IPS DF 6.9 (cell line): ENCODE measurements at regions not wholly inside any gene's neighbourhood (a gene's known extent, or its start where the extent isn't known, plus 50 kb on each side); places are given as distances from the start of the nearest gene placed in this dataset.

Source experiments
- DNase-seq: peaks from one replicate; pipeline ENCODE4 v3.0.0-alpha.2; 2013; ENCODE audit warnings: low read depth, low spot score
- H3K27ac ChIP-seq: one replicate; pipeline ENCODE4 v1.5.1; 2013; ENCODE audit warnings: low read length, control low read depth
- H3K27me3 ChIP-seq: 2 replicates; pipeline ENCODE4 v1.6.1; 2013; ENCODE audit warnings: mild to moderate bottlenecking, low read length; ENCODE audit not compliant: control insufficient read depth, insufficient read depth
- H3K36me3 ChIP-seq: 2 replicates; pipeline ENCODE4 v1.6.1; 2013; ENCODE audit warnings: low read length; ENCODE audit not compliant: control insufficient read depth, insufficient read depth
- H3K4me1 ChIP-seq: 2 replicates; pipeline ENCODE4 v1.6.1; 2013; ENCODE audit warnings: low read length; ENCODE audit not compliant: control insufficient read depth, insufficient read depth
- H3K4me3 ChIP-seq: 2 replicates; pipeline ENCODE4 v1.5.1; 2013; ENCODE audit warnings: mild to moderate bottlenecking, low read length
- H3K9me3 ChIP-seq: 2 replicates; pipeline ENCODE4 v1.6.1; 2013; ENCODE audit warnings: low read length, inconsistent platforms; ENCODE audit not compliant: control insufficient read depth, insufficient read depth
- WGBS: extraction: QIAGEN DNeasy Blood & Tissue Kit; methylation state at CpG from one replicate; pipeline ENCODE4 v1.1.7; 2013; ENCODE audit warnings: mixed read lengths, missing lambda C conversion rate; ENCODE audit not compliant: insufficient read length, insufficient coverage; 5-methylcytosine and 5-hydroxymethylcytosine counted together

- H3K36me3 ChIP-seq: no peaks in the 10 kb centered on the region
- no CpG with 5 or more reads among the region's 11 CpGs for WGBS
- no peaks in the 10 kb centered on the region for H3K9me3 ChIP-seq
- H3K4me3 ChIP-seq: no peak overlapping the region
- H3K27ac ChIP-seq: no peak overlapping the region
- H3K4me1 ChIP-seq: peaks cover 3% of the 10 kb centered on the region; the same call in 1 of the 2 replicates
- H3K27me3 ChIP-seq: no peaks in the 10 kb centered on the region
- no peak for DNase-seq
These were observed 473.3 kb upstream of the NRP1 start for GRCh38 chr10:33807531-33808359.

- no peaks in the 10 kb centered on the region for H3K36me3 ChIP-seq
- H3K27me3 ChIP-seq: no peaks in the 10 kb centered on the region
- peaks cover 3% of the 10 kb centered on the region; the same call in 1 of the 2 replicates for H3K4me1 ChIP-seq
- H3K4me3 ChIP-seq: no peak overlapping the region
- no peaks in the 10 kb centered on the region for H3K9me3 ChIP-seq
- no CpG with 5 or more reads among the region's 2 CpGs for WGBS
- no peak overlapping the region for H3K27ac ChIP-seq
- DNase-seq: no peak
These were observed 471.4 kb upstream of the NRP1 start for GRCh38 chr10:33805831-33806230.

- Histone ChIP-seq H3K27ac (no peak overlapping the region), H3K27me3 (no peaks in the 10 kb centered on the region), H3K4me3 (no peak overlapping the region), H3K4me1 (peaks cover 3% of the 10 kb centered on the region; the same call in 1 of the 2 replicates), H3K9me3 (no peaks in the 10 kb centered on the region), H3K36me3 (no peaks in the 10 kb centered on the region)
- no CpG with 5 or more reads among the region's 10 CpGs for WGBS
- DNase-seq: no peak
These were observed 470.1 kb upstream of the NRP1 start for GRCh38 chr10:33804584-33804983.

GRCh38 chr10:33803248-33803647 is 468.8 kb upstream of the NRP1 start:
- H3K36me3 ChIP-seq: no peaks in the 10 kb centered on the region
- no CpG with 5 or more reads among the region's 3 CpGs for WGBS
- peaks cover 4% of the 10 kb centered on the region; the same call in 1 of the 2 replicates for H3K4me1 ChIP-seq
- H3K27me3 ChIP-seq: no peaks in the 10 kb centered on the region
- no peak overlapping the region for H3K4me3 ChIP-seq
- H3K27ac ChIP-seq: no peak overlapping the region
- no peaks in the 10 kb centered on the region for H3K9me3 ChIP-seq
- DNase-seq: no peak

GRCh38 chr10:33802566-33802965 is 468.1 kb upstream of the NRP1 start:
- Histone ChIP-seq H3K4me1 (0 out of 2 replicates have a peak, but pooled peaks cover 1% of the 10 kb centered on the region), H3K36me3 (no peaks in the 10 kb centered on the region), H3K4me3 (no peak overlapping the region), H3K27ac (no peak overlapping the region), H3K9me3 (no peaks in the 10 kb centered on the region), H3K27me3 (no peaks in the 10 kb centered on the region)
- DNase-seq: no peak
- no CpG with 5 or more reads among the region's 4 CpGs for WGBS

- no peak for DNase-seq
- H3K4me3 ChIP-seq: no peak overlapping the region
- no peaks in the 10 kb centered on the region for H3K27me3 ChIP-seq
- H3K4me1 ChIP-seq: 0 out of 2 replicates have a peak, but pooled peaks cover 1% of the 10 kb centered on the region
- H3K36me3 ChIP-seq: no peaks in the 10 kb centered on the region
- no peaks in the 10 kb centered on the region for H3K9me3 ChIP-seq
- H3K27ac ChIP-seq: no peak overlapping the region
- no CpG with 5 or more reads among the region's 2 CpGs for whole genome bisulfite sequencing
These were observed 467.2 kb upstream of the NRP1 start for GRCh38 chr10:33801705-33802104.

- H3K27me3 ChIP-seq: no peaks in the 10 kb centered on the region
- H3K9me3 ChIP-seq: no peaks in the 10 kb centered on the region
- H3K27ac ChIP-seq: no peak overlapping the region
- 0 out of 2 replicates have a peak, but pooled peaks cover 1% of the 10 kb centered on the region for H3K4me1 ChIP-seq
- DNase-seq: no peak
- H3K4me3 ChIP-seq: no peak overlapping the region
- no peaks in the 10 kb centered on the region for H3K36me3 ChIP-seq
These were observed 466.5 kb upstream of the NRP1 start for GRCh38 chr10:33800986-33801385.

- Histone ChIP-seq H3K27me3 (no peaks in the 10 kb centered on the region), H3K9me3 (no peaks in the 10 kb centered on the region), H3K36me3 (no peaks in the 10 kb centered on the region), H3K4me3 (no peak overlapping the region), H3K4me1 (0 out of 2 replicates have a peak, but pooled peaks cover 1% of the 10 kb centered on the region), H3K27ac (no peak overlapping the region)
- no peak for DNase-seq
- no CpG with 5 or more reads among the region's 5 CpGs for WGBS
These were observed 466.1 kb upstream of the NRP1 start for GRCh38 chr10:33800545-33800944.

GRCh38 chr10:33799944-33800323 is 465.5 kb upstream of the NRP1 start:
- H3K9me3 ChIP-seq: no peaks in the 10 kb centered on the region
- 0 out of 2 replicates have a peak, but pooled peaks cover 1% of the 10 kb centered on the region for H3K4me1 ChIP-seq
- H3K27me3 ChIP-seq: no peaks in the 10 kb centered on the region
- H3K36me3 ChIP-seq: no peaks in the 10 kb centered on the region
- no peak overlapping the region for H3K27ac ChIP-seq
- no peak overlapping the region for H3K4me3 ChIP-seq
- no CpG with 5 or more reads among the region's 5 CpGs for WGBS
- DNase-seq: no peak

- H3K4me1 ChIP-seq: 0 out of 2 replicates have a peak, but pooled peaks cover 1% of the 10 kb centered on the region
- no peak for DNase-seq
- no CpG with 5 or more reads among the region's 4 CpGs for WGBS
- H3K27me3 ChIP-seq: no peaks in the 10 kb centered on the region
- H3K9me3 ChIP-seq: no peaks in the 10 kb centered on the region
- no peak overlapping the region for H3K4me3 ChIP-seq
- H3K27ac ChIP-seq: no peak overlapping the region
- no peaks in the 10 kb centered on the region for H3K36me3 ChIP-seq
These were observed 464.9 kb upstream of the NRP1 start for GRCh38 chr10:33799281-33799943.
